Astrocyte of the cerebellum (primary cell): ENCODE measurements at regions not wholly inside any gene's neighbourhood (a gene's known extent, or its start where the extent isn't known, plus 50 kb on each side); places are given as distances from the start of the nearest gene placed in this dataset.

Source experiments
- DNase-seq: peaks from one replicate; pipeline ENCODE4 v3.0.0-alpha.2; 2011; ENCODE audit warnings: low read depth
- H3K4me3 ChIP-seq: 2 replicates; pipeline ENCODE4 v1.5.1; 2011; ENCODE audit warnings: mild to moderate bottlenecking, low read depth, low read length, moderate library complexity
- CTCF ChIP-seq: IDR thresholded peaks from 2 replicates; pipeline ENCODE4 v1.5.1; 2012; ENCODE audit warnings: low read length, low read depth, moderate library complexity, mild to moderate bottlenecking; ENCODE audit errors: missing control alignments
- in situ Hi-C: cut with HindIII; loops from 2 replicates; pipeline ENCODE4 v1.10.0; 2017; ENCODE audit warnings: low sequenced_read_pairs

GRCh38 chr3:105243076-105243475, 123.6 kb upstream of the ALCAM start:
- in situ Hi-C loops = no loop called here
- no peak for TF ChIP-seq CTCF

GRCh38 chr3:105246536-105246935, 120.2 kb upstream of the ALCAM start:
- no peak for DNase-seq
- H3K4me3 ChIP-seq = no peak overlapping the region
- no peak for TF ChIP-seq CTCF
- in situ Hi-C loops = no loop called here

More at GRCh38 chr3:105243076-105243475, 123.6 kb upstream of the ALCAM start:
- DNase-seq = no peak
- H3K4me3 ChIP-seq = no peak overlapping the region

- no peak overlapping the region for H3K4me3 ChIP-seq
- TF ChIP-seq CTCF = no peak
- DNase-seq = peak; percentile 48
- in situ Hi-C loops = no loop called here
Measured at GRCh38 chr3:105253225-105253624, 113.5 kb upstream of the ALCAM start.

GRCh38 chr3:105254154-105254553, 112.6 kb upstream of the ALCAM start:
- H3K4me3 ChIP-seq = no peak overlapping the region
- in situ Hi-C loops = no loop called here
- TF ChIP-seq CTCF = no peak
- no peak for DNase-seq

GRCh38 chr3:105255350-105255749, 111.4 kb upstream of the ALCAM start:
- DNase-seq = no peak
- no peak for TF ChIP-seq CTCF
- in situ Hi-C loops = no loop called here
- H3K4me3 ChIP-seq = no peak overlapping the region

- in situ Hi-C loops = no loop called here
- DNase-seq = no peak
- no peak overlapping the region for H3K4me3 ChIP-seq
- no peak for TF ChIP-seq CTCF
Measured at GRCh38 chr3:105259496-105259895, 107.2 kb upstream of the ALCAM start.

GRCh38 chr3:105260385-105260784, 106.3 kb upstream of the ALCAM start:
- no peak overlapping the region for H3K4me3 ChIP-seq
- DNase-seq = no peak
- TF ChIP-seq CTCF = no peak
- in situ Hi-C loops = no loop called here
